HUES48 (cell line): ENCODE measurements at regions not wholly inside any gene's neighbourhood (a gene's known extent, or its start where the extent isn't known, plus 50 kb on each side); places are given as distances from the start of the nearest gene placed in this dataset.

Experiments used
- H3K27ac ChIP-seq: one replicate; pipeline ENCODE4 v1.7.0; 2013; ENCODE audit warnings: low read depth, low read length, inconsistent platforms
- H3K27me3 ChIP-seq: 2 replicates; pipeline ENCODE4 v1.6.1; 2013; ENCODE audit warnings: mild to moderate bottlenecking, low read length; ENCODE audit not compliant: control insufficient read depth, insufficient read depth
- H3K36me3 ChIP-seq: 2 replicates; pipeline ENCODE4 v1.6.1; 2013; ENCODE audit warnings: low read length; ENCODE audit not compliant: control insufficient read depth, insufficient read depth
- H3K4me1 ChIP-seq: 2 replicates; pipeline ENCODE4 v1.6.1; 2013; ENCODE audit warnings: mild to moderate bottlenecking, low read length; ENCODE audit not compliant: control insufficient read depth, insufficient read depth
- H3K4me3 ChIP-seq: 2 replicates; pipeline ENCODE4 v1.5.1; 2013; ENCODE audit warnings: mild to moderate bottlenecking, low read depth, low read length
- H3K9ac ChIP-seq: 2 replicates; pipeline ENCODE4 v1.6.1; 2013; ENCODE audit warnings: mild to moderate bottlenecking, low read depth, low read length, moderate library complexity
- H3K9me3 ChIP-seq: 2 replicates; pipeline ENCODE4 v1.6.1; 2013; ENCODE audit warnings: low read length; ENCODE audit not compliant: control insufficient read depth, insufficient read depth

- Histone ChIP-seq H3K9me3 (no peaks in the 10 kb centered on the region), H3K4me3 (no peak overlapping the region), H3K27me3 (no peaks in the 10 kb centered on the region), H3K9ac (no peak overlapping the region), H3K4me1 (no peaks in the 10 kb centered on the region), H3K36me3 (no peaks in the 10 kb centered on the region), H3K27ac (no peak overlapping the region)
Measured at GRCh38 chr7:85405016-85405902, 218.4 kb upstream of the SEMA3D start.

GRCh38 chr7:85396676-85397075 is 209.8 kb upstream of the SEMA3D start:
- Histone ChIP-seq H3K27ac (no peak overlapping the region), H3K9ac (no peak overlapping the region), H3K27me3 (no peaks in the 10 kb centered on the region), H3K4me3 (no peak overlapping the region), H3K36me3 (no peaks in the 10 kb centered on the region), H3K9me3 (peaks cover 8% of the 10 kb centered on the region; the same call in 1 of the 2 replicates), H3K4me1 (peaks cover 11% of the 10 kb centered on the region)

GRCh38 chr7:85392789-85393188 is 205.9 kb upstream of the SEMA3D start:
- no peaks in the 10 kb centered on the region for H3K27me3 ChIP-seq
- no peak overlapping the region for H3K27ac ChIP-seq
- no peaks in the 10 kb centered on the region for H3K36me3 ChIP-seq
- H3K9me3 ChIP-seq = peaks cover 8% of the 10 kb centered on the region; the same call in 1 of the 2 replicates
- no peak overlapping the region for H3K9ac ChIP-seq
- no peak overlapping the region for H3K4me3 ChIP-seq
- H3K4me1 ChIP-seq = peaks cover 11% of the 10 kb centered on the region

DNA sequence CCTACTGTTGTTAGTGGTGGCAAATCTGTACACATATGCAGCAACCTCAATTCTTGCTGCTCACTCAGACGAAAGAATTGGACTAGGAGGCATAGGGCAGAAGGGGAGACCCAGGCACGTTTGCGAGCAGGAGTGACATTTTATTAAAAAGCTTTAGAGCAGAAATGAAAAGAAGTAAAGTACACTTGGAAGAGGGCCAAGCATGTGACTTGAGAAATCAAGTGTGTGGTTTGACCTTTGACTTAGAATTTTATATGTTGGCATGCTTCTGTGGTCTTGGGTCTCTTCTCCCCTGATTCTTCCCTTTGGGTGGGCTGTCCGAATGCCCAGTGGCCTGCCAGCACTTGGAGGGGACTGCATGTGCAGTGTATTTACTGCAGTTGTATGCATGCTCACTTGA is 205.5 kb upstream of the SEMA3D start:
- H3K27ac ChIP-seq = no peak overlapping the region
- no peaks in the 10 kb centered on the region for H3K36me3 ChIP-seq
- peaks cover 9% of the 10 kb centered on the region for H3K4me1 ChIP-seq
- H3K9me3 ChIP-seq = peaks cover 8% of the 10 kb centered on the region; the same call in 1 of the 2 replicates
- H3K4me3 ChIP-seq = no peak overlapping the region
- H3K9ac ChIP-seq = no peak overlapping the region
- H3K27me3 ChIP-seq = no peaks in the 10 kb centered on the region

GRCh38 chr7:85386460-85386859 is 199.6 kb upstream of the SEMA3D start:
- Histone ChIP-seq H3K27me3 (no peaks in the 10 kb centered on the region), H3K27ac (no peak overlapping the region), H3K4me3 (no peak overlapping the region), H3K9me3 (no peaks in the 10 kb centered on the region), H3K9ac (no peak overlapping the region), H3K4me1 (no peaks in the 10 kb centered on the region), H3K36me3 (no peaks in the 10 kb centered on the region)

GRCh38 chr7:85384392-85384791 is 197.5 kb upstream of the SEMA3D start:
- Histone ChIP-seq H3K36me3 (no peaks in the 10 kb centered on the region), H3K4me3 (no peak overlapping the region), H3K27ac (no peak overlapping the region), H3K4me1 (no peaks in the 10 kb centered on the region), H3K27me3 (no peaks in the 10 kb centered on the region), H3K9me3 (no peaks in the 10 kb centered on the region), H3K9ac (no peak overlapping the region)

GRCh38 chr7:85381212-85381611 is 194.4 kb upstream of the SEMA3D start:
- Histone ChIP-seq H3K4me3 (no peak overlapping the region), H3K27ac (no peak overlapping the region), H3K9me3 (no peaks in the 10 kb centered on the region), H3K9ac (no peak overlapping the region), H3K36me3 (no peaks in the 10 kb centered on the region), H3K4me1 (no peaks in the 10 kb centered on the region), H3K27me3 (no peaks in the 10 kb centered on the region)

DNA sequence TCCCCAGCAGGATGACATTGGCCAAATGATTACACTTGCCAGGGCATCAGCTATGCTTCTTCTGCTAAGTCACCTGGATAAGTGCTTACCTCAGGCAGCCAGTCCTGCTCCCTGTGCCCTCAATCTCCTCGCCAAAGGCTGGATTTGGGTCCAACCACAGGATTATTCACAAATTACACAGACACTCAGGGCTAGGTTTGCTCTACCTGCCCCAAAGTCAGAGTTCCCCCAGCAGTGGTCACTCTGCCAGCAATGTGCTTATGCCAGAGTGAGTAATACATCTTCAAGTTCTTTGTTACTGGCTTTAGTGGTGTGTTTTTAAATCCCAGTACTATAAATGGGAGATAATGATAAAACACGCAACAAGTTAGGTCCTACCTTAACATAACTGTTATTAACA is 189.7 kb upstream of the SEMA3D start:
- Histone ChIP-seq H3K4me1 (no peaks in the 10 kb centered on the region), H3K4me3 (no peak overlapping the region), H3K36me3 (no peaks in the 10 kb centered on the region), H3K27me3 (no peaks in the 10 kb centered on the region), H3K27ac (no peak overlapping the region), H3K9ac (no peak overlapping the region), H3K9me3 (no peaks in the 10 kb centered on the region)

DNA sequence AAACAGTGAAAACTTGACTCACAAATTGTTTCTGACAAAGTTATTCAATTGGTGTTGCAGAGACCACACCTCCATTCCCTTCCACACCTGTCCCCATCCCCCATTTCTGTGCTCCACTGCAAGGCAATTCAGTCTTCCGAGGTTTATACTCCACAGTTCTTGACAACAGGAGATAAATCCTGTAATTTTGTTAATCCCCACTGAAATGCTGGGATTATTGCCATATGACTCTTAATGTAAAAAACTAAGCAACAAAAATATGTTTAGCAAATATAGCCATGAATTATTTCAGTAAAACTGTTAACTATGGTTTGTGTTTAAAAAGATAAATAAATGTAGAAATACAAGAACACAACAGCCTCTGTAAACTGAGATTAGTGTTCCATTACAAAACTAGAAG is 170.1 kb upstream of the SEMA3D start:
- no peak overlapping the region for H3K4me3 ChIP-seq
- no peaks in the 10 kb centered on the region for H3K4me1 ChIP-seq
- H3K9ac ChIP-seq = no peak overlapping the region
- H3K27ac ChIP-seq = no peak overlapping the region
- H3K36me3 ChIP-seq = no peaks in the 10 kb centered on the region
- no peaks in the 10 kb centered on the region for H3K27me3 ChIP-seq
- no peaks in the 10 kb centered on the region for H3K9me3 ChIP-seq

- Histone ChIP-seq H3K4me1 (peaks cover 12% of the 10 kb centered on the region; the same call in 1 of the 2 replicates), H3K9ac (no peak overlapping the region), H3K9me3 (no peaks in the 10 kb centered on the region), H3K27ac (no peak overlapping the region), H3K4me3 (no peak overlapping the region), H3K27me3 (no peaks in the 10 kb centered on the region), H3K36me3 (no peaks in the 10 kb centered on the region)
Measured at GRCh38 chr7:85343484-85343883, 156.6 kb upstream of the SEMA3D start.

DNA sequence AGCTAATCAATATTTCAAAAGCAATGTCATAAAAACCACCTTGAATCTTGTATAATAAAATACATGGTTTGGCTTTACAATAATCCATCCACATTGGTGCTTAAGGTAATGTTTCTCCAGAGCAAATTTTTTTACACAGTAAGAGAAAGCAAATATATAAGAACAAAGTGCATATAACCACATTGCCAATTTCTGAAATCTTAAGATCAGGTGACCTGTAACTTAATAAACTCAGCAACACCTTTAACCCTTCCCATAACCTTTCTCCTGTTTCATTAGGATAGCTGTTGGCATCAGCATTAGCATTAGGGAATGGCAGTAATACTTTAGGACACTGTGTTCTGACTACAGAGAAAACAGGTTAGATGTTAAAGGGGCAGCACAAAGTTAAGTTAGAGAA is 155.9 kb upstream of the SEMA3D start:
- no peaks in the 10 kb centered on the region for H3K27me3 ChIP-seq
- no peak overlapping the region for H3K9ac ChIP-seq
- H3K4me1 ChIP-seq = peaks cover 12% of the 10 kb centered on the region; the same call in 1 of the 2 replicates
- H3K36me3 ChIP-seq = no peaks in the 10 kb centered on the region
- H3K9me3 ChIP-seq = no peaks in the 10 kb centered on the region
- no peak overlapping the region for H3K4me3 ChIP-seq
- H3K27ac ChIP-seq = no peak overlapping the region
